ENCODE measurements at regions not wholly inside any gene's neighbourhood (a gene's known extent, or its start where the extent isn't known, plus 50 kb on each side); places are given as distances from the start of the nearest gene placed in this dataset.

DNA sequence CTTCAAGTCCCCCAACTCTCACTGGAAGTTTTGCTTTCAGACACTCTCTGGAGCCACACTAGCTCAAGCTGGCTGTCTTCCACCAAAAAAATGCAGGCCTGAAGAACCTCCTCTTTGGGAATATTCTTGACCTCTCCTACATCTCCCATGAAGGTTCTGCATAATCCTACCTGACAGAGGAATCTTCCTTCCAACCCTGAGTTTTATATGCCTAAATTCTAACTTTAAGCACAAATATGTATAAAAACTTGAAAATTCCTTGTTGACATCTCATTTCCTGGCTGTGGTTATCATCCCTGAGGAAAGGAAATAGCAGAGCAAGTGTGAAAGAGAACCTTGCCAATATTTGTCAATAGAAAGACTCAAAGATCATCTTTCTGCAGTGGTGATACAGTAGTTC is 249.0 kb downstream of the LPIN1 start:
- Histone ChIP-seq H4K20me1 (ENCODE audit: insufficient read depth, low read length) (no peaks in the 10 kb centered on the region), H3K9me3 (ENCODE audit: low read depth, low read length) (no peaks in the 10 kb centered on the region), H3K4me1 (ENCODE audit: insufficient read depth, low read length) (peaks cover 31% of the 10 kb centered on the region), H3K36me3 (ENCODE audit: insufficient read depth, low read length) (no peaks in the 10 kb centered on the region), H3K27me3 (ENCODE audit: insufficient read depth, low read length) (no peaks in the 10 kb centered on the region), H2AFZ (ENCODE audit: low read length) (no peak overlapping the region), H3K27ac (ENCODE audit: low read depth, low read length) (no peak overlapping the region), H3K4me2 (ENCODE audit: insufficient read depth, low read length) (peak overlapping the region; percentile 29), H3K79me2 (ENCODE audit: insufficient read depth, low read length) (no peaks in the 10 kb centered on the region), H3K4me3 (ENCODE audit: insufficient read depth, low read length) (no peak overlapping the region)
- no peak for TF ChIP-seq CTCF (IDR thresholded peaks at IDR 0.05; ENCODE audit: extremely low read depth, low read depth, low read length)
- DNase-seq (ENCODE audit: insufficient read length, low spot score, missing footprints): peak; percentile 75

DNA sequence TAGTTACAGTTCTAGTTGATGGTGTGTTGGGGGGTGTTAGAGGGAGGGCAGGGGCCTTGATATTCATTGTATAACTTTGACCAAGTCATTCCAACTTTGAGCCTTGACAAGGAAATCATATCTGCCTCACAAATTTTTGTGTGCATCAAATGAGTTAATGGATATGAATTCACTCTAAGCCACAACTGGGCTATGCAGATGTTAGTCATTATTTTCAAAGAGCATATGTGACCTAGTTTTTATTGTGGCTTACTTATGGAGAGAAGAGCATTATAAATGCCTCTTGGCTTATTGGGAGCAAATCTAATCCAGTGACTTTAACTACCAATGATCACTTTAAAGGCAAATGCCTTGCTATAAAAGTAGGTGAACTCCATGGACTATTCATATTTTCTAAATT is 250.2 kb downstream of the LPIN1 start:
- peak overlapping the region; percentile 21 for H3K27ac ChIP-seq (ENCODE audit: low read depth, low read length)

GRCh38 chr2:11997142-11997541 is 250.7 kb downstream of the LPIN1 start:
- H3K79me2 ChIP-seq (ENCODE audit: insufficient read depth, low read length): no peaks in the 10 kb centered on the region
- peaks cover 31% of the 10 kb centered on the region for H3K4me1 ChIP-seq (ENCODE audit: insufficient read depth, low read length)
- no peaks in the 10 kb centered on the region for H3K36me3 ChIP-seq (ENCODE audit: insufficient read depth, low read length)
- no peak for DNase-seq (ENCODE audit: insufficient read length, low spot score, missing footprints)
- H3K4me3 ChIP-seq (ENCODE audit: insufficient read depth, low read length): no peak overlapping the region
- no peak overlapping the region for H3K27ac ChIP-seq (ENCODE audit: low read depth, low read length)
- no peak for TF ChIP-seq CTCF (IDR thresholded peaks at IDR 0.05; ENCODE audit: extremely low read depth, low read depth, low read length)
- H3K27me3 ChIP-seq (ENCODE audit: insufficient read depth, low read length): no peaks in the 10 kb centered on the region
- H2AFZ ChIP-seq (ENCODE audit: low read length): no peak overlapping the region
- no peaks in the 10 kb centered on the region for H3K9me3 ChIP-seq (ENCODE audit: low read depth, low read length)
- no peak overlapping the region for H3K4me2 ChIP-seq (ENCODE audit: insufficient read depth, low read length)
- H4K20me1 ChIP-seq (ENCODE audit: insufficient read depth, low read length): no peaks in the 10 kb centered on the region

More for the DNA sequence above, 250.2 kb downstream of the LPIN1 start:
- H3K9me3 ChIP-seq (ENCODE audit: low read depth, low read length): no peaks in the 10 kb centered on the region
- H3K4me2 ChIP-seq (ENCODE audit: insufficient read depth, low read length): no peak overlapping the region
- H3K4me1 ChIP-seq (ENCODE audit: insufficient read depth, low read length): peaks cover 31% of the 10 kb centered on the region
- TF ChIP-seq CTCF (IDR thresholded peaks at IDR 0.05; ENCODE audit: extremely low read depth, low read depth, low read length): no peak
- H2AFZ ChIP-seq (ENCODE audit: low read length): no peak overlapping the region
- H3K36me3 ChIP-seq (ENCODE audit: insufficient read depth, low read length): no peaks in the 10 kb centered on the region
- no peaks in the 10 kb centered on the region for H3K27me3 ChIP-seq (ENCODE audit: insufficient read depth, low read length)
- H4K20me1 ChIP-seq (ENCODE audit: insufficient read depth, low read length): no peaks in the 10 kb centered on the region
- no peak overlapping the region for H3K4me3 ChIP-seq (ENCODE audit: insufficient read depth, low read length)
- DNase-seq (ENCODE audit: insufficient read length, low spot score, missing footprints): peak; percentile 77
- no peaks in the 10 kb centered on the region for H3K79me2 ChIP-seq (ENCODE audit: insufficient read depth, low read length)

GRCh38 chr2:11998218-11998617 is 251.8 kb downstream of the LPIN1 start:
- Histone ChIP-seq H3K9me3 (ENCODE audit: low read depth, low read length) (no peaks in the 10 kb centered on the region), H3K4me2 (ENCODE audit: insufficient read depth, low read length) (peak overlapping the region; percentile 5), H3K27ac (ENCODE audit: low read depth, low read length) (peak overlapping the region; percentile 41), H3K4me1 (ENCODE audit: insufficient read depth, low read length) (peaks cover 31% of the 10 kb centered on the region), H3K27me3 (ENCODE audit: insufficient read depth, low read length) (no peaks in the 10 kb centered on the region), H4K20me1 (ENCODE audit: insufficient read depth, low read length) (no peaks in the 10 kb centered on the region), H3K4me3 (ENCODE audit: insufficient read depth, low read length) (no peak overlapping the region), H3K36me3 (ENCODE audit: insufficient read depth, low read length) (no peaks in the 10 kb centered on the region), H2AFZ (ENCODE audit: low read length) (no peak overlapping the region), H3K79me2 (ENCODE audit: insufficient read depth, low read length) (no peaks in the 10 kb centered on the region)
- no peak for TF ChIP-seq CTCF (IDR thresholded peaks at IDR 0.05; ENCODE audit: extremely low read depth, low read depth, low read length)
- DNase-seq (ENCODE audit: insufficient read length, low spot score, missing footprints): no peak
